ENCODE measurements at regions not wholly inside any gene's neighbourhood (a gene's known extent, or its start where the extent isn't known, plus 50 kb on each side); places are given as distances from the start of the nearest gene placed in this dataset.

DNA sequence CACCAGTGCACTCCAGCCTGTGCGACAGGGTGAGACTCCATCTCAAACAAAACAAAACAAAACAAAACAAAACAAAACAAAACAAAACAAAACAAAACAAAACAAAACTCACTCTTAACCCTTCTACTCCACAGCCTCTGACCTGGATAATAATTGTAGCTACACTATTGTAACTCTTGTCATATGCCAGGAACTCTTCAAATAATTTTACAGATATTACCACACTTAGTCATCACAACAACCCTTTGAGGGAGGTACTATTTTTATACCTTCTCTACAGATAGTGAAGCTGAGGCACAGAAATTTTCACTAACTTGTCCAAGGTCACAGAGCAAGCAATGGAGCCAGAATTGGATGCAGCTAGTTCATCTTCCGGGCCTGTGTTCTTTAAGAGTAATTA lies 547.8 kb downstream of the ADGRL2 start:
- H3K4me3 ChIP-seq (ENCODE audit: low read length in 2 of 2), result no peak overlapping the region
- H3K27me3 ChIP-seq (ENCODE audit: control insufficient read depth in 1 of 2, insufficient read depth in 2 of 2, low read length in 2 of 2), result no peaks in the 10 kb centered on the region
- H3K27ac ChIP-seq (ENCODE audit: low read length), result no peak overlapping the region
- no peaks in the 10 kb centered on the region for H3K9me3 ChIP-seq (ENCODE audit: control insufficient read depth in 2 of 2, low read length in 2 of 2)
- H3K36me3 ChIP-seq (ENCODE audit: control insufficient read depth in 2 of 2, insufficient read depth in 2 of 2, low read length in 2 of 2), result no peaks in the 10 kb centered on the region
- H3K9ac ChIP-seq (ENCODE audit: low read length in 2 of 2), result no peak overlapping the region
- H3K4me1 ChIP-seq (ENCODE audit: control insufficient read depth, insufficient read depth, low read length), result no peaks in the 10 kb centered on the region

DNA sequence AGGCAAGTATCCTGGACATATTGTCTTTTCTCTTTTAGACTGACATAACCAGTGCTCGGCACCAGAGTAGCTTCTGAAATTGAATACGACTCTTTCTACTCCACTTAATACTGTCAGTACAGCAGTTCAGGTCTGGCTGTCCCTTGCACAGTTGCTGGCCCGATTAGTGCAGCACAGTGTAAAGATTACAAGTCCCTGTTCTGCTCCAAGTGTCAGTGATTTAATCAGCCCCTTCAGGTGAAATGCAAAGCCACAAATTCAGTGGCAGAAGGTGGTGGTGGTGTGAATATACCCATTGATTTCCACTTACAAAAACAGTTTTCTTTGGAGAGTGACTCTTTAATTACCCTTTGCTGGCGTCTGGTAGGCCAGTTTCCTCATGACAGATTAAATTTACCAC lies 545.4 kb downstream of the ADGRL2 start:
- Histone ChIP-seq H3K4me1 (ENCODE audit: control insufficient read depth, insufficient read depth, low read length) (no peaks in the 10 kb centered on the region), H3K9me3 (ENCODE audit: control insufficient read depth in 2 of 2, low read length in 2 of 2) (no peaks in the 10 kb centered on the region), H3K9ac (ENCODE audit: low read length in 2 of 2) (no peak overlapping the region), H3K4me3 (ENCODE audit: low read length in 2 of 2) (no peak overlapping the region), H3K27ac (ENCODE audit: low read length) (no peak overlapping the region), H3K27me3 (ENCODE audit: control insufficient read depth in 1 of 2, insufficient read depth in 2 of 2, low read length in 2 of 2) (no peaks in the 10 kb centered on the region), H3K36me3 (ENCODE audit: control insufficient read depth in 2 of 2, insufficient read depth in 2 of 2, low read length in 2 of 2) (no peaks in the 10 kb centered on the region)

DNA sequence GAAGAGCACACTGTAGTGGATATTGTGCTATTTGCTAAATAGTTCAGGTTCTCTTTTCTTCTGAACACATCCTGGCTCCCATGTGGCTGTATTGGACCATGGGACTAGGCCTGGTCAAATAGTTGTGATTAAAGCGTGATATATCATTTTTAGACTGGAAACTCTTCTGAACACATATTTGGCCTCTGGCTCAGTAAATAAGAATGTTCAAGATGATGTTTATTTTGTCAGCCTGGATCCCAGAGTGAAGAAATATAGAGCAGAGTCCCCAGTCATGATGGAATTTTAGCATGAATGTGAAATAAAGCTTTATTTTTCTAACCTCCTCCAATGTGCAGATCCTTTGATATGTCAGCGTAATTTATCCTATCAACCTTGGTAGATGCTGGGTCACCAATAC lies 542.6 kb downstream of the ADGRL2 start:
- Histone ChIP-seq H3K9ac (ENCODE audit: low read length in 2 of 2) (no peak overlapping the region), H3K27ac (ENCODE audit: low read length) (no peak overlapping the region), H3K36me3 (ENCODE audit: control insufficient read depth in 2 of 2, insufficient read depth in 2 of 2, low read length in 2 of 2) (no peaks in the 10 kb centered on the region), H3K27me3 (ENCODE audit: control insufficient read depth in 1 of 2, insufficient read depth in 2 of 2, low read length in 2 of 2) (no peaks in the 10 kb centered on the region), H3K9me3 (ENCODE audit: control insufficient read depth in 2 of 2, low read length in 2 of 2) (no peaks in the 10 kb centered on the region), H3K4me1 (ENCODE audit: control insufficient read depth, insufficient read depth, low read length) (no peaks in the 10 kb centered on the region), H3K4me3 (ENCODE audit: low read length in 2 of 2) (no peak overlapping the region)

DNA sequence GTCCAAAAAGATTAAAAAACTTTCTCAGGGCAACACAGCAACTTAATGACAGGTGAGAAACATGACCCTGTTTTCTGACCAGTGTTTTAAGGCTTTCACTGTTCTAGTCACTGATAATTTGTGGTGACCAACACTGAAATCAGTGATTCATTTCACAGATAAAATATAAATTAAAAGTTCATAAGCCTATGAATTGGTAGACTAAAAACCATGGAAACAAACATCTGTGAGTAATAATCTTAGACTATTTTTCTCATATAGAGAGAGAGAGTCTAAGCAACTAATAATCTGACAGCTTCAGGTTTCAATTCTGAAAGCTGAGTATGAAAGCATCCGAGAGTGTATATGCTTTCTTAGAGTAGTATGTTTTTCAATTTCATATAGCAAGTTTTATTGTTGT lies 536.9 kb downstream of the ADGRL2 start:
- no peaks in the 10 kb centered on the region for H3K4me1 ChIP-seq (ENCODE audit: control insufficient read depth, insufficient read depth, low read length)
- no peak overlapping the region for H3K9ac ChIP-seq (ENCODE audit: low read length in 2 of 2)
- H3K27ac ChIP-seq (ENCODE audit: low read length), result no peak overlapping the region
- H3K4me3 ChIP-seq (ENCODE audit: low read length in 2 of 2), result no peak overlapping the region
- no peaks in the 10 kb centered on the region for H3K36me3 ChIP-seq (ENCODE audit: control insufficient read depth in 2 of 2, insufficient read depth in 2 of 2, low read length in 2 of 2)
- H3K27me3 ChIP-seq (ENCODE audit: control insufficient read depth in 1 of 2, insufficient read depth in 2 of 2, low read length in 2 of 2), result no peaks in the 10 kb centered on the region
- H3K9me3 ChIP-seq (ENCODE audit: control insufficient read depth in 2 of 2, low read length in 2 of 2), result no peaks in the 10 kb centered on the region

DNA sequence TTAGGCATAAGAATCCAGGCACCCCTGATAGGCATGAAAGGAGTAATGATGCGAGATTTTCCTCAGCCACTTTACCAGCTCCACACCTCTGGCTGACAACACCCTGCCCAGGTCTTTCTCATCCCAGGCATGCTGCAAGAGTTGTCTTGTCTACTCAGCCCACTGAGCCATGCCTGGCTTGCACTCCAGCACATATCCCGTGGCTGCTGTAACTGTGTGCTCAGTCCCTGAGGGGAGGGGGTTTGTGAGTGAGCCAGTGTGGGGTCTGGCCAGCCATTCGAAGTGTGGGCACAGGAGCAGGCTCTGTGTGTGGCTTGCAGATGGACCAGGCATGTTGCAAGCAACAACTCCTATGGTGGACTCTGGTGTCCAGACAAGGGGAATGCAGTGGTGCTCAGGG lies 529.6 kb downstream of the ADGRL2 start:
- Histone ChIP-seq H3K9ac (ENCODE audit: low read length in 2 of 2) (no peak overlapping the region), H3K27ac (ENCODE audit: low read length) (no peak overlapping the region), H3K4me1 (ENCODE audit: control insufficient read depth, insufficient read depth, low read length) (no peaks in the 10 kb centered on the region), H3K27me3 (ENCODE audit: control insufficient read depth in 1 of 2, insufficient read depth in 2 of 2, low read length in 2 of 2) (no peaks in the 10 kb centered on the region), H3K4me3 (ENCODE audit: low read length in 2 of 2) (no peak overlapping the region), H3K9me3 (ENCODE audit: control insufficient read depth in 2 of 2, low read length in 2 of 2) (no peaks in the 10 kb centered on the region), H3K36me3 (ENCODE audit: control insufficient read depth in 2 of 2, insufficient read depth in 2 of 2, low read length in 2 of 2) (no peaks in the 10 kb centered on the region)

DNA sequence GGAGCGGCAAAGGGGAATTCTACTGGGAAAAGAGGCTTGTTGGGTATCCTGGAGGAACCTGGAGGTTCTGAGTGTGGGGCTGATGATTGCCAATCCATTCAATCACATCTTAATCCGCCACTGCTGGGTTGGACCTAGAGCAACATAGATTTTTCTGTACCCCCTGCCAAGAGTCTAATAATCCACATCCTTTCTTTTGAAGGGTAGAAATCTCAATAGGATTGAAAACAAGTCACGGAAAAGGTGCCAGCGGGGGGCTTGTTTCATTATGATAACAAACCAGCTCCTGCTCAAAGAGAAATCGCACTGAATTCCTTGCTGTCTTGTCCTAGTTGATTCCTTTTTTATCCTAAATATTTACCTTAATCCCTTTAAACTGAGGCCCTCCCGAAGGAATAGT lies 528.5 kb downstream of the ADGRL2 start:
- no peak overlapping the region for H3K4me3 ChIP-seq (ENCODE audit: low read length in 2 of 2)
- H3K4me1 ChIP-seq (ENCODE audit: control insufficient read depth, insufficient read depth, low read length), result no peaks in the 10 kb centered on the region
- no peak overlapping the region for H3K27ac ChIP-seq (ENCODE audit: low read length)
- H3K9ac ChIP-seq (ENCODE audit: low read length in 2 of 2), result no peak overlapping the region
- H3K9me3 ChIP-seq (ENCODE audit: control insufficient read depth in 2 of 2, low read length in 2 of 2), result no peaks in the 10 kb centered on the region
- H3K36me3 ChIP-seq (ENCODE audit: control insufficient read depth in 2 of 2, insufficient read depth in 2 of 2, low read length in 2 of 2), result no peaks in the 10 kb centered on the region
- H3K27me3 ChIP-seq (ENCODE audit: control insufficient read depth in 1 of 2, insufficient read depth in 2 of 2, low read length in 2 of 2), result no peaks in the 10 kb centered on the region

DNA sequence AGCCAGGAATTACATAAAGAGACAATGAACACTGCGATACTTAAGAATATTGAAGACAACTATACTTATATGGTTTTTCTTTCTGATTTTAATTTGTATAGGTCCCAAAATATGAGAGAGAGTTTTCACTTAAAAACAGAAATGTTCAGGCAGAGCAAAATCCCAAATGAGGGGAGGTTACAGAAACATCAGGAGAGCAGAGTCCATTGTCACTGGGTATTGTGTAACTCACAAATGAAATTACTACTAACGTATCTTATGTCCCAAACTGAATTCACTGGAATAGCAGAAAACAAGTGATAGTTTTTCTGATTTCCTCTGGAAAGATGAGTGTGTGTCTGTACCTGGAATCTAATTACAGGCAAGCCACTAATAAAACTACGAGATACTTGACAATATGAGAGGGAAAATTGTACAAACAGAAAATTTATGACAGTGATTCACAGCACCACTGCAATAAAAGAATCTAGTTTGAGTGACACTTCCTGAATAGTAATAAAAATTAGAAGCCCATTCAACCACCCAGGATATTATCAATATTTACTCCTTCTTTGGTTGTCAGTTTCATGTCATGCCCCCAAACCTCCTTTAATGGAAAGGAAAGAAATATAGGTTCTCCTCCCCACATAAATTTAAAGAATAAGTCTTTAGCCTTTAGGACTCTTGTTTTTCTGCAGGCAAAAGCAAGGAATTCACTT lies 522.6 kb downstream of the ADGRL2 start:
- Histone ChIP-seq H3K9ac (ENCODE audit: low read length in 2 of 2) (no peak overlapping the region), H3K27ac (ENCODE audit: low read length) (no peak overlapping the region), H3K4me3 (ENCODE audit: low read length in 2 of 2) (no peak overlapping the region), H3K27me3 (ENCODE audit: control insufficient read depth in 1 of 2, insufficient read depth in 2 of 2, low read length in 2 of 2) (no peaks in the 10 kb centered on the region), H3K36me3 (ENCODE audit: control insufficient read depth in 2 of 2, insufficient read depth in 2 of 2, low read length in 2 of 2) (no peaks in the 10 kb centered on the region), H3K4me1 (ENCODE audit: control insufficient read depth, insufficient read depth, low read length) (no peaks in the 10 kb centered on the region), H3K9me3 (ENCODE audit: control insufficient read depth in 2 of 2, low read length in 2 of 2) (no peaks in the 10 kb centered on the region)

DNA sequence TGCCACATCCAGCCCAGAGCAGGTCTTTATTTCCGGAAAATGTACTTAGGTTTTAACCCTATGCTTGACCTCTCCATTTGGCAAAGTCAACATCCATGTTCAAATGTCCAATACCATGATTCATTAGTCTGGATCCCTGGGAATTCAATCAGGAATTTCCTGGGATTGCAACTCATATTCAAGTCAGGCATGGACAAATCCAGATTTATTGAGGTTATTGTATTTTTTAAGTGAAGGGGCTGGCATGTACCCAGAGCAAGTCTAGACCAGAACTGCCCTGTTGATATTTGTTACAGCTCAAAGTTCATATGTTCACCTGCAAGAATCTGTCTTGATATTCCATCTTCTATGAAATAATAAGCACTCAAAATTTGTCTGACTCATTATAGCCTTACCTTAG lies 521.1 kb downstream of the ADGRL2 start:
- Histone ChIP-seq H3K4me3 (ENCODE audit: low read length in 2 of 2) (no peak overlapping the region), H3K4me1 (ENCODE audit: control insufficient read depth, insufficient read depth, low read length) (no peaks in the 10 kb centered on the region), H3K36me3 (ENCODE audit: control insufficient read depth in 2 of 2, insufficient read depth in 2 of 2, low read length in 2 of 2) (no peaks in the 10 kb centered on the region)

DNA sequence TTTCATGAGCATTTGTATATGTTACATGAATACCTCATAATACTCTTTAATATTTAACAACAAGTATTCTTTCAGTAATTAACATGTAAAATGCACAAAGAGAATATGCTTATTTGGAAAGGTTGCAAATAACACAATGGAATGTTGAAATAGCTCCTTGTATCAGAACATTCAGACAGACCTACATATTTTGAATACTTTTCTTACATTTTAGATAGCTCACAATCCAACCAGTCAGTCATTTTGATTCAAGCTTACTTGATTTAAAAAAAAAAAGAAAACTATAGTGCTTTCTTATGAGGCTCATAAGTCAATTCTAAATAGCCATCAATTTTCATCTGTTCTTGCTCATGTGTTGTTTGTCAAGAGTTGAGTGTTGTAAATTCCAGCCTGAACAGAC lies 518.8 kb downstream of the ADGRL2 start:
- H3K27me3 ChIP-seq (ENCODE audit: control insufficient read depth in 1 of 2, insufficient read depth in 2 of 2, low read length in 2 of 2), result no peaks in the 10 kb centered on the region
- no peak overlapping the region for H3K27ac ChIP-seq (ENCODE audit: low read length)
- H3K36me3 ChIP-seq (ENCODE audit: control insufficient read depth in 2 of 2, insufficient read depth in 2 of 2, low read length in 2 of 2), result no peaks in the 10 kb centered on the region
- H3K4me1 ChIP-seq (ENCODE audit: control insufficient read depth, insufficient read depth, low read length), result no peaks in the 10 kb centered on the region
- no peaks in the 10 kb centered on the region for H3K9me3 ChIP-seq (ENCODE audit: control insufficient read depth in 2 of 2, low read length in 2 of 2)
- H3K4me3 ChIP-seq (ENCODE audit: low read length in 2 of 2), result no peak overlapping the region
- H3K9ac ChIP-seq (ENCODE audit: low read length in 2 of 2), result no peak overlapping the region

More for the DNA sequence above, 521.1 kb downstream of the ADGRL2 start:
- H3K9ac ChIP-seq (ENCODE audit: low read length in 2 of 2), result no peak overlapping the region
- no peak overlapping the region for H3K27ac ChIP-seq (ENCODE audit: low read length)
- H3K27me3 ChIP-seq (ENCODE audit: control insufficient read depth in 1 of 2, insufficient read depth in 2 of 2, low read length in 2 of 2), result no peaks in the 10 kb centered on the region
- no peaks in the 10 kb centered on the region for H3K9me3 ChIP-seq (ENCODE audit: control insufficient read depth in 2 of 2, low read length in 2 of 2)

DNA sequence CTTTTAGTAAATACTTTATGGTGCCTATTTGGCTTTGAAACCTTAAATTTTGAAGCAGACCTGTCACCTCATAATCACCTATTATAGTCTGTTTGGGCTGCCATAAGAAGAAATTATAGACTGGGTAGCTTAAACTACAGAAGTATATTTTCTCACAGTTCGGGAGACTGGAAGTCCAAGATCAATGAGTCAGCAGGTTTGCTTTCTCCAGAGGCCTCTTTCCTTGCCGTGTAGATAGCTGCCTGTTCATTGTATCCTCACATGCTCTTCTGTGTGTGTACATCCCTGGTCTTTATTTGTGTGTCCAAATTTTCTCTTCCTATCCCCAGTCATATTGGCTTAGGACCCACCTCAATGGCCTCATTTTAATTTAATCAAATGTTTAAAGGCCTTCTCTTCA lies 518.2 kb downstream of the ADGRL2 start:
- no peaks in the 10 kb centered on the region for H3K4me1 ChIP-seq (ENCODE audit: control insufficient read depth, insufficient read depth, low read length)
- H3K4me3 ChIP-seq (ENCODE audit: low read length in 2 of 2), result no peak overlapping the region
- no peaks in the 10 kb centered on the region for H3K9me3 ChIP-seq (ENCODE audit: control insufficient read depth in 2 of 2, low read length in 2 of 2)
- no peaks in the 10 kb centered on the region for H3K36me3 ChIP-seq (ENCODE audit: control insufficient read depth in 2 of 2, insufficient read depth in 2 of 2, low read length in 2 of 2)
- H3K27me3 ChIP-seq (ENCODE audit: control insufficient read depth in 1 of 2, insufficient read depth in 2 of 2, low read length in 2 of 2), result no peaks in the 10 kb centered on the region
- no peak overlapping the region for H3K27ac ChIP-seq (ENCODE audit: low read length)
- no peak overlapping the region for H3K9ac ChIP-seq (ENCODE audit: low read length in 2 of 2)

DNA sequence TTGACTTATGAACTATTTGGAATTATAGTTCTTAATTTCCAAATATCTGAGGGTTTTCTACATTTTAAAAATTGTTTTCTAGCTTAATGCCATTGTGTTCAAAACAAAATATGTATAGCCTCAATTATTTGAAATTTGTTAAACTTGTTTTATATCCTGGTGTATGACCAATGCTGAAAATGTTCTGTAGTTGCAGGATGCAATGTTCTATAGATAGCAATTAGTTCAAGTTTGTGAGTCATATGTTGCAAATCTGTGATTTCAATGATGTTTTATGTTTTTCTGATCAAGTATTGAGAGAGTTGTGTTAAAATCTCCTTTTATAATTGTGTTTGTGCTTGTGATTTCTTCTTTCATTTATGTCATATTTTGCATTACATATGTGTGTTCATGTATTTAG lies 517.5 kb downstream of the ADGRL2 start:
- H3K36me3 ChIP-seq (ENCODE audit: control insufficient read depth in 2 of 2, insufficient read depth in 2 of 2, low read length in 2 of 2), result no peaks in the 10 kb centered on the region
- H3K27me3 ChIP-seq (ENCODE audit: control insufficient read depth in 1 of 2, insufficient read depth in 2 of 2, low read length in 2 of 2), result no peaks in the 10 kb centered on the region
- no peaks in the 10 kb centered on the region for H3K9me3 ChIP-seq (ENCODE audit: control insufficient read depth in 2 of 2, low read length in 2 of 2)
- no peaks in the 10 kb centered on the region for H3K4me1 ChIP-seq (ENCODE audit: control insufficient read depth, insufficient read depth, low read length)
- H3K9ac ChIP-seq (ENCODE audit: low read length in 2 of 2), result no peak overlapping the region
- no peak overlapping the region for H3K27ac ChIP-seq (ENCODE audit: low read length)
- H3K4me3 ChIP-seq (ENCODE audit: low read length in 2 of 2), result no peak overlapping the region

All from stomach smooth muscle (tissue), 2 donors.